ENCODE measurements at regions not wholly inside any gene's neighbourhood (a gene's known extent, or its start where the extent isn't known, plus 50 kb on each side); places are given as distances from the start of the nearest gene placed in this dataset.
"Not testable (repeated sequence)": the region's sequence is repeated elsewhere in the genome, so short reads cannot be mapped to it uniquely, and the experiment has no call there.

DNA sequence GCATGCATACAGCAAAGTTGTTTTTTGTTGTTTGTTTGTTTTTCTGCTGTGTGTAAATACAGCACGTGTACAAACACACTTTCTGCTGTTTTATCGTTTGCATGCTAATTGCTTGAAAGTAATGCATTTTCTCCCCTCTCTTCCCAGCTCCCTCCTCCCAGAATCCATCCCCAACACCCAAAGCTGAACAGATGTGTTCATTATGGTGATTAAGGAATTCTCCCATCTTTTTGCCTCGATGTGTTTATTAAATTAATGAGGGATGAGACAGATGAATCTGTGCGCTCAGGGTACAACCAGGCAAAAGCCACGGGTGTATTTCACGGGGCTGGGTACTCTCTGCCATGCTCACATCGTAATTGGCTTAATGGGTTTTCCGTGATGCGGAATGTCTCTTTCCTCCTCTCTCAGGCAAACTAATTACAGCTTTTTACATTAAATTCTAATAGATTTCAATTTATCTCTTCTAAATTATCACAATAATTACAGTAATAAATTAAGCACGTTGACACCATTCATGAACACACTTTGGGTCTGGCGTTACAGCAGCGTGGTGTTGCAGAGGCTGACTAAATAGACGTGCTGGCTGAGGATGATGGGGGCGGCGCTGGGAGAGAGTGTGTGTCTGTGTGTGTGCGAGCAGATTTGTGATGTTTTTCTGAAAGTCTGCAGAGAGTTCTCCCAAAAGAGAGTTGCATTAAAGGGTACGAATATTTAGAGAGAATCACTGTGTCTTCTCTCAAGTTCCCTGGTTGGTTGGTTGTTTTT, 117.7 kb downstream of the CRLF2 start:
- no peaks in the 10 kb centered on the region for H3K36me3 ChIP-seq
- DNase-seq (peak in 1 of 3 donors; percentile 15), ATAC-seq (no peak)
- no peak overlapping the region for H3K27ac ChIP-seq
- no peak overlapping the region for H3K4me3 ChIP-seq
- no peak for TF ChIP-seq POLR2A (IDR thresholded peaks at IDR 0.05)
- TF ChIP-seq, protein P1, sequence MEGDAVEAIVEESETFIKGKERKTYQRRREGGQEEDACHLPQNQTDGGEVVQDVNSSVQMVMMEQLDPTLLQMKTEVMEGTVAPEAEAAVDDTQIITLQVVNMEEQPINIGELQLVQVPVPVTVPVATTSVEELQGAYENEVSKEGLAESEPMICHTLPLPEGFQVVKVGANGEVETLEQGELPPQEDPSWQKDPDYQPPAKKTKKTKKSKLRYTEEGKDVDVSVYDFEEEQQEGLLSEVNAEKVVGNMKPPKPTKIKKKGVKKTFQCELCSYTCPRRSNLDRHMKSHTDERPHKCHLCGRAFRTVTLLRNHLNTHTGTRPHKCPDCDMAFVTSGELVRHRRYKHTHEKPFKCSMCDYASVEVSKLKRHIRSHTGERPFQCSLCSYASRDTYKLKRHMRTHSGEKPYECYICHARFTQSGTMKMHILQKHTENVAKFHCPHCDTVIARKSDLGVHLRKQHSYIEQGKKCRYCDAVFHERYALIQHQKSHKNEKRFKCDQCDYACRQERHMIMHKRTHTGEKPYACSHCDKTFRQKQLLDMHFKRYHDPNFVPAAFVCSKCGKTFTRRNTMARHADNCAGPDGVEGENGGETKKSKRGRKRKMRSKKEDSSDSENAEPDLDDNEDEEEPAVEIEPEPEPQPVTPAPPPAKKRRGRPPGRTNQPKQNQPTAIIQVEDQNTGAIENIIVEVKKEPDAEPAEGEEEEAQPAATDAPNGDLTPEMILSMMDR (IDR thresholded peaks at IDR 0.05): no peak
- no peaks in the 10 kb centered on the region for H3K4me1 ChIP-seq
- intact Hi-C loops (cut with DNase I): no loop called here
- no peaks in the 10 kb centered on the region for H3K9me3 ChIP-seq
- WGBS (ENCODE audit: insufficient coverage, low coverage, low lambda C conversion rate, missing lambda C conversion rate): 71% methylated on average over 16 of the region's 17 CpGs
- no peaks in the 10 kb centered on the region for H3K27me3 ChIP-seq

DNA sequence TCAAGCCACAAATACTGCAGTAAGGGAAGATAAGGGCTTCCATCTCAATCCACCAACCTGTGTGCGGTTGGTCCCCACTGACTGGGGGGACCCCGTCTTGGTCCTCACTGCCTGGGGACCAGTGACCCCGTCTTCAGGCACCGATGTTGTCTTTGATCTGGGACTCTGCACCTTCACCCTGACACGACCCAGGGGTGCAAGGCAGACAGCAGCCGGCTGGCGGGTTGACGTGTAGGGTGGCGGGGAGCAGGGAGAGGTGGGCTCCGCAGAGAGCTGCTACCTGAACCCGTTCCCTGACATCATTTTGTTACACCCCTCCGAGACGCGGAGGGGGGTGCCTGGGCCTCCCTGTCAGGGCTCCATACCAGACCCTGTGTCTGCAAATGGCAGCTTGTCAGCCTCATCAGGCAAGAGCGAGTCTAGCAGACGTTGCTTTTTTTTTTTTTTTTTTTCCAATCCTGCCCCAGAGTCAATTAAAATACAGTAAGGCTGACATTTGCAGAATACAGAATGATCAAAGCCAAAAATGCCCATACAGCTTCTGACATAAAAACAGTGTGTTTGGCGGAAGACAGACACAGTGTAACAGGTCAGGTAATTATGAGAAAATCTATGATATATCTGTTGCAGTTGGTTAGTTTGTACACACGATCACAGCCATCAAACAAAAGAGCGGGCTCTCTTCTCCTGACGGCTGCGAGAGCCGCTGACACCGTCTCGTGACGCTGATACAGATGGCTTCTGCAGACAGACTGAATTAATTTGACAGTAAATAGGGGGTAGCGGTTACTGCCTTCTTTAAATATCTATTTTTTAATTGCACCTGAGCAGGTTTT, 118.6 kb downstream of the CRLF2 start:
- no peaks in the 10 kb centered on the region for H3K36me3 ChIP-seq
- TF ChIP-seq, protein P1 (IDR thresholded peaks at IDR 0.05): no peak
- no peak for TF ChIP-seq POLR2A (IDR thresholded peaks at IDR 0.05)
- no peaks in the 10 kb centered on the region for H3K4me1 ChIP-seq
- ATAC-seq: no peak
- H3K27ac ChIP-seq: no peak overlapping the region
- DNase-seq: peak in 1 of 3 donors; percentile 40
- 57% methylated on average over 14 of the region's 26 CpGs for WGBS (ENCODE audit: insufficient coverage, low coverage, low lambda C conversion rate, missing lambda C conversion rate)
- no peaks in the 10 kb centered on the region for H3K27me3 ChIP-seq
- no peak overlapping the region for H3K4me3 ChIP-seq
- H3K9me3 ChIP-seq: no peaks in the 10 kb centered on the region
- intact Hi-C loops (cut with DNase I): no loop called here

DNA sequence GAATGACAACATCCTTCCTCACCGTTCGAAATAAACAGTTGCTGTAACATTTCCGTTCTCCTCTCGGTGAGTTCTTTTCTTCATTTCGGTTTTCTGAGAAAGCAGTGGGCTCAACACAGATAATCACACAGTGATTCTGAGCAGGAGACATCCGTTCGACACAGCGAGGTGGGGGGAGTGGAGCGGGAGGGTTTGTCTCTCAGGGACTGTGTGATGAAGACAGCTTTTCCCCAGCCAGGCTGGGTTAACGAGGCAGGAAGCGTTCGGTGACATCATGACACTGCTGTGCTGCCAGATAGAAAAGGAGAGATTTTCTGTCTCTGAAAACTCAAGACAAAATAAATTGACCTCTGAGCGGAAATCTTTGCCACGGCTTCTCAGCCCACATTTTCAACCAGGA, 119.3 kb downstream of the CRLF2 start:
- no peak overlapping the region for H3K4me3 ChIP-seq
- WGBS (ENCODE audit: insufficient coverage, low coverage, low lambda C conversion rate, missing lambda C conversion rate): 33% methylated on average over 14 of the region's 14 CpGs
- H3K4me1 ChIP-seq: no peaks in the 10 kb centered on the region
- intact Hi-C loops (cut with DNase I): no loop called here
- H3K27ac ChIP-seq: no peak overlapping the region
- ATAC-seq (peak in 2 of 4 donors; percentile 38 to 45), DNase-seq (peak in 1 of 3 donors; percentile 8)
- no peaks in the 10 kb centered on the region for H3K27me3 ChIP-seq
- TF ChIP-seq, protein P1 (IDR thresholded peaks at IDR 0.05): no peak
- TF ChIP-seq POLR2A (IDR thresholded peaks at IDR 0.05): no peak
- H3K9me3 ChIP-seq: no peaks in the 10 kb centered on the region
- H3K36me3 ChIP-seq: no peaks in the 10 kb centered on the region

DNA sequence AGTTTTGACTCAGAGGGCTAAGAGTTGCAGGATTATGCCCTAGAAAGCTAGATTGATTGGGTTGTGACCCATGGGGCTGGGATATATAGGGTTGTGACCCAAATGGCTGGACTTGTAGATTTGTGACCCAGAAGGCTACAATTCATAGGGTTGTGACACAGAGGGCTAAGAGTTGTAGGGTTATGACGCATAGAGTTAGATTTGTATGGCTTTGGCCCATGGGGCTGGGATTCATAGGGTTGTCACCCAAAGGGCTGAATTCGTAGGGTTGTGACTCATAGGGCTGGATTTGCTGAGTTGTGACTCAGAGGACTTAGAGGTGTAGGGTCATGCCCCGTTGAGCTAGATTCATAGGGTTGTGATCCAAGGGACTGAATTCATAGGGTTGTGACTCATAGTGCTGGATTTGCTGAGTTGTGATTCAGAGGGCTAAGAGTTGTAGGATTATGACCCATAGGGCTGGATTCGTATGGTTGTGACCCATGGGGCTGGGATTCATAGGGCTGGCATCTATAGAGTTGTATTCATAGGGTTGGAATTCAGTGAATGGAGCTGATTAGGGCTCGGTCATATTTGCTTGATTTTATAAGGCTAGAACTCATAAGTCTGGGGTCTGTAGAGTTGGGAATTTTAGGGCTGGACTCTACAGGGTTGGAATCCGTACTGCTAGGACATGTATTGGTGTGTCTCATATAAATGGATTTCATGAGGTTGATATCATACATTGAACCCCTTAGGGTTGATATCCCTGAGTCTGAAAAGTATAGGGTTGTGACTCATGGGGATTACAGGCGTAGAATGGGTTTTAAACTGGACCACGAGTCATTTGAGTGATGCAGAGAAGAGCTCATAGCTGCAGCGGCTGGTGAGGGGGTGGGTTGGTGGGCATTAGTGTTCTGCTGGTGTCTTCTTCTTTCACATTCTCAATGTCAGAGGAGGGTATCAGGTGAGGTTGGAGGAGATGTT, 125.7 kb downstream of the CRLF2 start:
- H3K4me1 ChIP-seq: no peaks in the 10 kb centered on the region
- no peak overlapping the region for H3K27ac ChIP-seq
- no peaks in the 10 kb centered on the region for H3K9me3 ChIP-seq
- no peak overlapping the region for H3K4me3 ChIP-seq
- 48% methylated on average over 9 of the region's 9 CpGs for WGBS (ENCODE audit: insufficient coverage, low coverage, low lambda C conversion rate, missing lambda C conversion rate)
- H3K36me3 ChIP-seq: no peaks in the 10 kb centered on the region
- intact Hi-C loops (cut with DNase I): no loop called here
- DNase-seq (peak in 1 of 3 donors; percentile 5), ATAC-seq (no peak)
- no peak for TF ChIP-seq POLR2A (IDR thresholded peaks at IDR 0.05)
- TF ChIP-seq, protein P1 (IDR thresholded peaks at IDR 0.05): no peak
- H3K27me3 ChIP-seq: no peaks in the 10 kb centered on the region

DNA sequence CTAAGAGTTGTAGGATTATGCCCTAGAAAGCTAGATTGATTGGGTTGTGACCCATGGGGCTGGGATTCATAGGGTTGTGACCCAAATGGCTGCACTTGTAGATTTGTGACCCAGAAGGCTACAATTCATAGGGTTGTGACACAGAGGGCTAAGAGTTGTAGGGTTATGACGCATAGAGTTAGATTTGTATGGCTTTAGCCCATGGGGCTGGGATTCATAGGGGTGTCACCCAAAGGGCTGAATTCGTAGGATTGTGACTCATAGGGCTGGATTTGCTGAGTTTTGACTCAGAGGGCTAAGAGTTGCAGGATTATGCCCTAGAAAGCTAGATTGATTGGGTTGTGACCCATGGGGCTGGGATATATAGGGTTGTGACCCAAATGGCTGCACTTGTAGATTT, 126.6 kb downstream of the CRLF2 start:
- H3K27me3 ChIP-seq; ATAC-seq; DNase-seq; H3K9me3 ChIP-seq; H3K27ac ChIP-seq; intact Hi-C loops (cut with DNase I); H3K36me3 ChIP-seq; H3K4me1 ChIP-seq; H3K4me3 ChIP-seq: not testable (repeated sequence)
- WGBS (ENCODE audit: insufficient coverage, low coverage, low lambda C conversion rate, missing lambda C conversion rate): 59% methylated on average over 2 of the region's 2 CpGs
